Endothelial cell (in vitro differentiated cells): ENCODE measurements at regions not wholly inside any gene's neighbourhood (a gene's known extent, or its start where the extent isn't known, plus 50 kb on each side); places are given as distances from the start of the nearest gene placed in this dataset.

Experiments used
- DNase-seq: peaks from one replicate; pipeline ENCODE4 v3.0.0; 2021; ENCODE audit warnings: low spot score
- H3K27ac Mint-ChIP-seq: one replicate; pipeline ENCODE4 v1.8.0; 2021; ENCODE audit warnings: mixed read lengths, inconsistent platforms; ENCODE audit not compliant: unreplicated experiment
- H3K27me3 Mint-ChIP-seq: one replicate; pipeline ENCODE4 v1.8.0; 2021; ENCODE audit warnings: mild to moderate bottlenecking, moderate library complexity, mixed read lengths, inconsistent platforms; ENCODE audit not compliant: unreplicated experiment
- H3K36me3 Mint-ChIP-seq: one replicate; pipeline ENCODE4 v1.8.0; 2021; ENCODE audit warnings: mild to moderate bottlenecking, low read depth, mixed read lengths, inconsistent platforms; ENCODE audit not compliant: unreplicated experiment
- H3K4me1 Mint-ChIP-seq: one replicate; pipeline ENCODE4 v1.8.0; 2021; ENCODE audit warnings: mild to moderate bottlenecking, mixed read lengths, inconsistent platforms; ENCODE audit not compliant: unreplicated experiment
- H3K4me3 Mint-ChIP-seq: one replicate; pipeline ENCODE4 v1.8.0; 2021; ENCODE audit warnings: mild to moderate bottlenecking, mixed read lengths, inconsistent platforms; ENCODE audit not compliant: unreplicated experiment
- H3K9me3 Mint-ChIP-seq: one replicate; pipeline ENCODE4 v1.8.0; 2021; ENCODE audit warnings: mixed read lengths, inconsistent platforms; ENCODE audit not compliant: unreplicated experiment
- CTCF ChIP-seq: fragments of 200-600 bp; sonication (generic); IDR thresholded peaks from one replicate; pipeline ENCODE4 v1.5.0; 2021; ENCODE audit warnings: antibody characterized with exemption; ENCODE audit not compliant: unreplicated experiment

GRCh38 chr5:164355267-164355830, 849.9 kb downstream of the MAT2B start:
- no peaks in the 10 kb centered on the region for H3K27me3 Mint-ChIP-seq
- H3K4me3 Mint-ChIP-seq: no peak overlapping the region
- no peak for TF ChIP-seq CTCF
- DNase-seq: no peak
- H3K36me3 Mint-ChIP-seq: no peaks in the 10 kb centered on the region
- no peaks in the 10 kb centered on the region for H3K9me3 Mint-ChIP-seq
- H3K4me1 Mint-ChIP-seq: peaks cover 4% of the 10 kb centered on the region
- no peak overlapping the region for H3K27ac Mint-ChIP-seq

DNA sequence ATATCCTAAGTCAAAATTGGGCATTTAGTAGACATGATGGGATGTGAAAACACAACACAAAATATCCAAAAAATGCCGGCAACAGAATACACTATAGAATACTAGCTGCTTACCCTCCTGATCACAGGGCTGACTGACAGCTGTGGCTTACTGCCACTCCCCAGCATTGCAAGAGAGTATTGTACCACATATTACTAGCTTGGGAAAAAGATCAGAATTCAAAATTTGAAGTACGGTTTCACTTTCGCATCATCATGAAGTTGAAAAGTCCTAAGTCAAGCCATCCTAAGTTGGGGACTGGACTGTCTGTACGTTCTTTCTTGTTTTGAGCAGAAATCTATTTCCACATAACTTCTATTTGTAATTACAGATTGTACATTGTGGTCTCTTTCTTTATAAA, 851.4 kb downstream of the MAT2B start:
- no peak overlapping the region for H3K27ac Mint-ChIP-seq
- no peaks in the 10 kb centered on the region for H3K36me3 Mint-ChIP-seq
- peaks cover 12% of the 10 kb centered on the region for H3K4me1 Mint-ChIP-seq
- DNase-seq: no peak
- H3K9me3 Mint-ChIP-seq: no peaks in the 10 kb centered on the region
- H3K27me3 Mint-ChIP-seq: no peaks in the 10 kb centered on the region
- H3K4me3 Mint-ChIP-seq: no peak overlapping the region
- no peak for TF ChIP-seq CTCF

DNA sequence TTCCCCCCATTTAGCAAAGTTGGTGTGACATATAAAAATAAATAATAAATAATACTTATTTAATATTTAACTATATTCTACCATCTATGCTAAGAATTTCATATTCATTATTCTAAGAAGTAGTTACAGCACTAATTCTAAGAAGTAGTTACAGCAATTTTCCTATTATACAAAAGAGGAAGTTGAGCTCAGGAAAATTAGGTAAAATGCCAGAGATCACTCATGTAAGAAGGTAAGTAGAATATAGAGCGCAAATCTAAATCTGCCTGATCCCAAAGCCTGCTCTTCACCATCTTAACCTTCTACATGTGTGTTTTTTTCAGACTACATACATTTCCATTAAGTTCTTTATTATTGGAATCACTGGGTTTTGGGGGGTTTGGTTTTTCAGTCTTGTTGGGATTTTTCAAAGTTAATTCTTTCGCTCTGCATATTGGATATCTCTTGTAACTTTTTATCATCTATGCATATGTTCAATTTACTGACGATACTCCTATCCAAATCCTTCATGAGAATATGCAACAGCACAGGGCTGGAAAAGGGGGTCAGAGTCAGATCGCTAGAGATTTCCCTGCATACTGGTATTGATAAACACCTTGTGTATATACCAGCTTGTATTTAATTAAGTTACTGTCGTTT, 852.1 kb downstream of the MAT2B start:
- Mint-ChIP-seq H3K36me3 (no peaks in the 10 kb centered on the region), H3K4me3 (no peak overlapping the region), H3K27ac (no peak overlapping the region), H3K27me3 (no peaks in the 10 kb centered on the region), H3K9me3 (no peaks in the 10 kb centered on the region), H3K4me1 (peaks cover 12% of the 10 kb centered on the region)
- no peak for DNase-seq
- no peak for TF ChIP-seq CTCF

GRCh38 chr5:164358531-164359259, 853.3 kb downstream of the MAT2B start:
- no peaks in the 10 kb centered on the region for H3K27me3 Mint-ChIP-seq
- DNase-seq: no peak
- peaks cover 12% of the 10 kb centered on the region for H3K4me1 Mint-ChIP-seq
- no peak for TF ChIP-seq CTCF
- H3K9me3 Mint-ChIP-seq: no peaks in the 10 kb centered on the region
- no peak overlapping the region for H3K4me3 Mint-ChIP-seq
- H3K27ac Mint-ChIP-seq: no peak overlapping the region
- H3K36me3 Mint-ChIP-seq: no peaks in the 10 kb centered on the region
